DMS 273 treated with DMSO at 0.1 percent for 48 hours (cell line): ENCODE measurements at regions not wholly inside any gene's neighbourhood (a gene's known extent, or its start where the extent isn't known, plus 50 kb on each side); places are given as distances from the start of the nearest gene placed in this dataset.
"Not testable (repeated sequence)": the region's sequence is repeated elsewhere in the genome, so short reads cannot be mapped to it uniquely, and the experiment has no call there.

ENCODE experiments used
- DNase-seq: peaks from one replicate; lab custom pipeline; 2025; lab: John Stamatoyannopoulos, UW

DNA sequence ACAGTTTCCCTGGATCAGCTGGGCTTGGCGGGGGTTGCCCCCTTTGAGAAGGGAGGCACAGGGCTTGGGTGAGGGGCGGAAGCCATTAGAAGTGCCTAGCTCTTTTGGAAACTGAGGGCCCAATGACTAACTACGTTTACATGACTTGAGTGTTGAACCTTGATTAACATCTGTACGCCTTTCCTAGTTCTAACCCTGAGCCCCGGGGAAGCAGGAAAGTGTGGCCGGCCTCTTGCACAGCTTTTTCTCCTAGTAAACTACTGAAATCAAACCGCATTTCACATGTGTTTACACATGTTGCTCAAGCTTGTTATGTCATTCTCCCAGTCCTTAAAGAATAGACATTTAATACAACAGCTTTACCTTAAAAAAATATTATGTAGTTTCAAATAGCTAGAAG is 1356.4 kb upstream of the TMEM132C start:
- DNase-seq: no peak

DNA sequence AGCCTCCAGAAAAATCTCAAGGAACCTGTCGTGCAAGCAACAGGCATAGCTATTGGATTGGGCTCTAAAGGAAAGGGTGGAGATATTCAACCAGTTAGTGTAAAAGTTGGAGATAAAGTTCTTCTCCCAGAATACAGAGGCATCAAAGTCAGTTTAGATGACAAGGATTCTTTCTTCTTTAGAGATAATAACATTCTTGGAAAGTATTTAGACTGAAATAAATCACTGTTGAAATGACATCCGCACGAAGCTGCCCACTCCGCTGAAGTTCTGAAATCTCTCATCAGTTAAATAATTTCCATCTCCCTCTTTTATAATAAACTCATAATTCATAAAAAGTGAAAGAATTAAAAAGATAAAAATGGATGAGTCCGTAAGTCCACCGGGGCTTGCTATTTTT is 1354.9 kb upstream of the TMEM132C start:
- no peak for DNase-seq

- no peak for DNase-seq
Observed at GRCh38 chr12:126914170-126914793, 1352.7 kb upstream of the TMEM132C start.

DNA sequence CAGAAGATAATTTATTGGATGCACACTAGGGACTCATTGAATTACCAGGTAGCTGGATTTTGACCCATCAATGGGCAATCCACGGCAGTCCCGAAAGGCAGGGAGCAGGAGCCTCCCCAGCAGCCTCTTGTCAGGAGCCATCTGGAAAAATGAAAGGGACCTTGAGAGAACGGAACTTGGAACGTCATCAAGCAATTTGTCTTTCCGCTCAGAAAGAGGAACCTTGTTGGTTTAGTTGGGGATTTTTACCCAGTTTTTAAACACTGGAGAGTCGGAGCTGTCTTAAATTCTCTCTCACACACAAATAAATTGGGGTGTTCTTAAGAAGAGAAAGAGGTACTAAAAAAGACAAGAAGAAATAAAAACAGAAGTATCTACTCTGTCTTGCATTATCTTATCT is 1351.7 kb upstream of the TMEM132C start:
- no peak for DNase-seq

GRCh38 chr12:126926023-126926594 is 1340.9 kb upstream of the TMEM132C start:
- no peak for DNase-seq

DNA sequence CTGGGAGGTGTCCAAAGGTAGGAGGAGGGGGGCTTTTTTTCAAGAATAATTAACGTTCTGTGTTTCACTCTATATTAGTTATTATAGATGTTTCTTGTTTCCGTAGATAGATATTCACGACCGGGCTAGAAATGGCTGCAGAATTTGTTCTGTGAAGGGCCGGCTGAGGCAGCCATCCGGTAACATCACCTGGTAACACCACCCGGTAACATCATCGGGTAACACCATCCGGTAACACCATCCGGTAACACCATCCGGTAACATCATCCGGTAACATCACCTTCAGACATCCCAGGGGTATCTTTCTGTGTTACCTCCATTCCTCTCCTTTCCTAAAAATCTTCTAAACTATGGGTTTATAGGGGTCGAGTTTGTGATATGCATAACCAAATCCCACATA is 1336.7 kb upstream of the TMEM132C start:
- no peak for DNase-seq

- no peak for DNase-seq
Observed at GRCh38 chr12:126932156-126932555, 1334.8 kb upstream of the TMEM132C start.

- no peak for DNase-seq
Observed at GRCh38 chr12:126935435-126935834, 1331.5 kb upstream of the TMEM132C start.

- no peak for DNase-seq
Observed at GRCh38 chr12:126936181-126936851, 1330.7 kb upstream of the TMEM132C start.

GRCh38 chr12:126937431-126937830 is 1329.5 kb upstream of the TMEM132C start:
- DNase-seq: no peak

- no peak for DNase-seq
Observed at GRCh38 chr12:126944684-126945083, 1322.3 kb upstream of the TMEM132C start.

- not testable (repeated sequence) for DNase-seq
Observed at GRCh38 chr12:126946958-126947357, 1320.0 kb upstream of the TMEM132C start.

DNA sequence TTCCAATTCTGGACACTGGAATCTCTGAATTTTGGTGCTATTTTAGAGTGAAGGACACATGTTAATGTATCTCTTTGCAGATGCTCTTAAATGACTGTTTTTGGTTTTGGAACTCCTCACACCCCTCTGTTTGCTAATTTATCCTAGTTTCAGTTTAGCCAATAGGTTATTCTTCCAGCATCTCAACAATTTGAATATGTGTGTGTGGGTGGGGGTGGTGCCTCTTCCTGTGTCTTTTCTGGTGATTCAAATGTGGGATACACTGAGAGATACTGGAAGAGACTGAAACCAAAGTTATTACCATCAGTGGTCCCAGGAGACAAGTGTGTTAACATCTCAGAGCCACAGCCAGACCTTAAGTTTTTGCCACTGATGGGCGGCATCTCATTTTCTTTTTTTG is 1317.4 kb upstream of the TMEM132C start:
- no peak for DNase-seq

- no peak for DNase-seq
Observed at GRCh38 chr12:126950266-126950665, 1316.7 kb upstream of the TMEM132C start.

DNA sequence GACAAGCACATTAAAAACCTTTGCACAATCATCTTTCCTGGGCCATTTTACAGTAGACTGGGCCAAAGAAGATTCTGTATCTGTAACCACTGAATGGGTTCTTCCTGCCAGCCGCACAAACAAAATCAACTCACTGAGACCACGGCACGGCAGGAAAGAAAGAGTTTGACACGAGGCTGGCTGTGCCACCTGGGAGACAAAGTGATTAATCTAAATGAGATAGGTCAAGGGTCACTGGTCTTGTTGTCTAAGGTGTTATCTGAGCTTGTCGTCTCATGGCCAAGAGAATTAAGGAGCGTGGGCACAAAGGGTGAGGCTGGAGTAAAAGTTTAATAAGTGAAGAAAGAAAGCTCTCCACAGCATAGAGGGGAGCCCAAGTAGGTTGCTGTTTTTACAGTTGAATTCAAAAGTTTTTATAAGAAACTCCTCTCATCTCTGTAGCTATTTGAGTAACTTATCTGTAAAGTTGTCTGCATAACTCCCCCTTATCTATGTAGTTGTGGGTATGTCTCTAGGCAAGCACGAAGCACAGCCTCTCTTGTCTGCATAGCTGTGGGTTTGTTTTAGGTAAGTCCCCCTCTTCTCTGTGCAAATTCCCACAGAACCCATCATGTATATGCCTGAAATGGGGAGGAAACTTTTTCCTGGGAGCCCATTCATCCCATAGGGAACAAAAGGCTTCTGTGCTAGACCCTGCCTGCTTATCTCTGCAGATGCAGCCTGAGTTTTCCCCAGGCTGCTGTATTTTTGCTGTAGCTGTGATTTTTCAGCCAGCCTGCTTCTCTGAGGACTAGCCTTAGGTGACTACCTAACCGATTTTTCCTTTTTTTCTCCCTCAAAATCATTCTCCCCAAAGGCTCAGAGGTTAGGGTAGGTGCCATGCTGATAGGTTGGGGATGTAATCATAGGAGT is 1314.6 kb upstream of the TMEM132C start:
- DNase-seq: no peak

DNA sequence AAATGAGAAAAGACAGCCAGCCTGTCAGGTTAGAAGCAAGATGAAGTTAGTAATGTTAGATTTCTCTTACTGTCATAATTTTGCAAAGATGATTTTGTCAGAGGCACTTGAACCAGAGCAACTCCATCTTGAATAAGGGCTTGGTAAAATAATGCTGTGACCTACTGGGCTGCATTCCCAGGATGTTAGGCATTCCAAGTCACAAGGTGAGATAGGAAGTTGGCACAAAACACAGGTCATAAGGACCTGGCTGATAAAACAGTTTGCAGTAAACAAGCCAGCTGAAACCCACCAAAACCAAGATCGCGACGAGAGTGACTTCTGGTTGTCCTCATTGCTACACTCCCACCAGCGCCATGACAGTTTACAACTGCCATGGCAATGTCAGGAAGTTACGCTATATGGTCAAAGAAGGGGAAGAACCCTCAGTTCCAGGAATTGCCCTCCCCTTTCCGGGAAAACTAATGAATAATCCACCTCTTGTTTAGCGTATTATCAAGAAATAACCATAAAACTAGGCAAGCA is 1313.5 kb upstream of the TMEM132C start:
- DNase-seq: no peak

GRCh38 chr12:126960221-126960620 is 1306.7 kb upstream of the TMEM132C start:
- DNase-seq: no peak

DNA sequence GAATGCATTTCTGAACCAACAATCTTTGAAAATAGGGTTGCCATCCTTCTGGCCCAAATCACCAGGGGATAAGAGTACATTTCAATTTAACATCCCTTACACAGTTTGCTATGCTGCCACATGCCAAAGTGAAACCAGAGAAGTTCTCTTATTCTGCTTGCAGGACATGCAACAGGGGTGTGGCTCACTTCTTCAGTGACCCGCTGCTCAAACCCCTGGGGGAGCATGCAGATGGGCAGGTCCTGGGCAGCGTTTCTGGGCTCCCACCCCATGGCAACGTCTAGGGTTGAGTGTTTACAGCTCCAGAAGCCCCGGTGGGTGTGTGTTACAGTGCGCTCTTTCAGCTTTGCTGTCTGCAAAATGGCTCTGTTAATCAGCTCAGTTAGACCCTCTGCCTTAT is 1306.3 kb upstream of the TMEM132C start:
- no peak for DNase-seq

DNA sequence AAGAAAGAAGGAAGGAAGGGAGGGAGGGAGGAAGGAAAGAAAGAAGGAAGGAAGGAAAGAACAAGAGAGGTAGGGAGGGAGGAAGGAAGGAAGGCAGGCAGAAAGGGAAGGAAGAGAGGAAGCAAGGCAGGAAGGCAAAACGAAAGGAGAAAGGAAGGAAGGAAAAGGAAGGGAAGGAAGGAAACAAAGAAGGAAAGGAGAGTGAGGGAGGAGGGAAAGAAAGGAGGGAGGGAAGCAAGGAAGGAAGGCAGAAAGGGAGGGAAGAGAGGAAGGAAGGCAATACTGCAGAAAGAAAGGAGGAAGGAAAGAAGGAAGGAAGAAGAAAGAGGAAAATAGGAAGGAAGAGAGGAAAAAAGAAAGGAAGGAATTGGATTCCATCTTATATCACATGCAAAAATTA is 1303.1 kb upstream of the TMEM132C start:
- no peak for DNase-seq

DNA sequence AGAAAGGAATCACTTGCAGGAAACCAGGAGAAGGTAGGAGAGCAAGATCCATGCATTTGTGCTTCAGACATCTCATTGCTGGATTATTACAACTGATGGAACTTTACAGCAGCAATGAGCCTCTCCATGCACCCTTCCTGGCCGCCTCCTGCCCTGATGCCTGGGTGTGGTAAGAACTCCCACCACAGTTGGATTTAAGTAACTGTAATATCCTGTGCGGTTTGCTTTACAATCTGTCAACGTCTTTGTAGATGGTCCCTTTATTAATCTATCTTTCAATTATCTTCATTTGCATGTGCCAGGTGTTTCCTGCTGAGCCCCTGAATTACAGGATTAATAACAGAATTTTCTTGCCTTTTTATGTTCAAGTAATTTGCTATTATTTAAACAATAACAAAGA is 1300.5 kb upstream of the TMEM132C start:
- no peak for DNase-seq

GRCh38 chr12:126967152-126967551 is 1299.8 kb upstream of the TMEM132C start:
- no peak for DNase-seq

DNA sequence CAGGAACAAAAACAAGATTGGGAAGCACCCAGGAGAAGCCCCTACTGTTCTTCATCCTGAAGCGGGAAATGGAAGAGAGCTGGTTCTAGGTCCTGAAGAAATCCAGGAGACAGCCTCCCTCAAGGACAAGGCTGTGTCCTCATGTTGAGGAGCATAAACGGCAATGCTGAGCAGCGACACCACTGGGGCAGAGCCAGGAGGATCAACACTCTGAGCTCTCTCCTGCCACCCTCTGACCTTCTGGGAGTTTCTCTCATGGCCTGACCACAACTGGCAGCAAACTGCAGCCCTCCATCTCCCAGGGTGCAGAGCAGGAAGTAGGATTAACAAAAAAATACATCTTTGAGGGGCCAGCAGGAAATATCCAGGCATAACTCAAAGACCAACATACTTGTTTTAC is 1292.2 kb upstream of the TMEM132C start:
- no peak for DNase-seq
